Activated naive CD4-positive, alpha-beta T cell treated with anti-CD3 and anti-CD28 coated beads for 36 hours (primary cell): ENCODE measurements at regions not wholly inside any gene's neighbourhood (a gene's known extent, or its start where the extent isn't known, plus 50 kb on each side); places are given as distances from the start of the nearest gene placed in this dataset.

Experiments
- CTCF ChIA-PET: fragments of 350-600 bp; sonication (Branson Sonifier 250); formaldehyde crosslinking; loops from one replicate; lab custom pipeline; 2021; ENCODE audit warnings: antibody characterized with exemption; lab: Charles Lee
- DNase-seq: peaks from one replicate; pipeline ENCODE4 v3.0.0-alpha.2; 2020
- H3K27ac Mint-ChIP-seq: one replicate; pipeline ENCODE4 v1.8.0; 2021; ENCODE audit warnings: mild to moderate bottlenecking, mixed read lengths
- H3K27me3 Mint-ChIP-seq: one replicate; pipeline ENCODE4 v1.8.0; 2021; ENCODE audit warnings: low read depth, mixed read lengths
- H3K36me3 Mint-ChIP-seq: one replicate; pipeline ENCODE4 v1.8.0; 2021; ENCODE audit warnings: low read depth, mixed read lengths
- H3K4me1 Mint-ChIP-seq: one replicate; pipeline ENCODE4 v1.8.0; 2021; ENCODE audit warnings: low read depth, mixed read lengths
- H3K4me3 Mint-ChIP-seq: one replicate; pipeline ENCODE4 v1.8.0; 2021; ENCODE audit warnings: mild to moderate bottlenecking, moderate library complexity, mixed read lengths
- H3K9me3 Mint-ChIP-seq: one replicate; pipeline ENCODE4 v1.8.0; 2021; ENCODE audit warnings: mixed read lengths
- intact Hi-C: fragments of 100-400 bp; cut with micrococcal nuclease; formaldehyde crosslinking; loops from one replicate; pipeline ENCODE4 v1.15.1; 2023

- Mint-ChIP-seq H3K9me3 (no peaks in the 10 kb centered on the region), H3K4me1 (peaks cover 17% of the 10 kb centered on the region), H3K27me3 (no peaks in the 10 kb centered on the region), H3K36me3 (no peaks in the 10 kb centered on the region), H3K4me3 (no peak overlapping the region), H3K27ac (no peak overlapping the region)
- intact Hi-C loops = no loop called here
- CTCF ChIA-PET = interaction anchor here (0.7 to 1.2 kb wide), 2 partner anchors 9 to 485 kb away, joined by 3 read pairs; no protein-coding TSS in a partner anchor
- no peak for DNase-seq
Measured at GRCh38 chr9:555493-555892, 286.0 kb upstream of the DMRT1 start.

- no peaks in the 10 kb centered on the region for H3K36me3 Mint-ChIP-seq
- intact Hi-C loops = no loop called here
- CTCF ChIA-PET = interaction anchor here (1.2 kb wide), 1 partner anchor 10 kb away, joined by 3 read pairs; no protein-coding TSS in a partner anchor
- H3K27me3 Mint-ChIP-seq = no peaks in the 10 kb centered on the region
- DNase-seq = no peak
- H3K4me3 Mint-ChIP-seq = no peak overlapping the region
- H3K4me1 Mint-ChIP-seq = peaks cover 22% of the 10 kb centered on the region
- H3K9me3 Mint-ChIP-seq = no peaks in the 10 kb centered on the region
- no peak overlapping the region for H3K27ac Mint-ChIP-seq
Measured at GRCh38 chr9:556199-556598, 285.3 kb upstream of the DMRT1 start.

- DNase-seq = no peak
- Mint-ChIP-seq H3K4me1 (peaks cover 22% of the 10 kb centered on the region), H3K4me3 (no peak overlapping the region), H3K27me3 (no peaks in the 10 kb centered on the region), H3K36me3 (no peaks in the 10 kb centered on the region), H3K27ac (no peak overlapping the region), H3K9me3 (no peaks in the 10 kb centered on the region)
- intact Hi-C loops = no loop called here
- CTCF ChIA-PET = interaction anchor here (1.2 kb wide), 1 partner anchor 10 kb away, joined by 3 read pairs; no protein-coding TSS in a partner anchor
Measured at GRCh38 chr9:556675-557074, 284.8 kb upstream of the DMRT1 start.

GRCh38 chr9:557601-558201 lies 283.8 kb upstream of the DMRT1 start:
- no peaks in the 10 kb centered on the region for H3K27me3 Mint-ChIP-seq
- no peak for DNase-seq
- H3K36me3 Mint-ChIP-seq = no peaks in the 10 kb centered on the region
- intact Hi-C loops = no loop called here
- CTCF ChIA-PET = interaction anchor here (0.7 kb wide), 1 partner anchor 448 kb away, joined by 3 read pairs; no protein-coding TSS in a partner anchor
- H3K27ac Mint-ChIP-seq = no peak overlapping the region
- H3K4me3 Mint-ChIP-seq = no peak overlapping the region
- no peaks in the 10 kb centered on the region for H3K9me3 Mint-ChIP-seq
- peaks cover 26% of the 10 kb centered on the region for H3K4me1 Mint-ChIP-seq

- Mint-ChIP-seq H3K4me3 (no peak overlapping the region), H3K36me3 (peaks cover 7% of the 10 kb centered on the region)
- intact Hi-C loops = no loop called here
Measured at GRCh38 chr9:561427-561826, 280.1 kb upstream of the DMRT1 start.

GRCh38 chr9:563200-563599 lies 278.3 kb upstream of the DMRT1 start:
- Mint-ChIP-seq H3K9me3 (no peaks in the 10 kb centered on the region), H3K27ac (no peak overlapping the region), H3K4me1 (peaks cover 42% of the 10 kb centered on the region), H3K4me3 (no peak overlapping the region), H3K36me3 (peaks cover 11% of the 10 kb centered on the region), H3K27me3 (no peaks in the 10 kb centered on the region)
- intact Hi-C loops = no loop called here
- CTCF ChIA-PET = no interaction called here
- DNase-seq = no peak

More at GRCh38 chr9:561427-561826, 280.1 kb upstream of the DMRT1 start:
- no peak overlapping the region for H3K27ac Mint-ChIP-seq
- H3K9me3 Mint-ChIP-seq = no peaks in the 10 kb centered on the region
- DNase-seq = no peak
- H3K4me1 Mint-ChIP-seq = peaks cover 26% of the 10 kb centered on the region
- H3K27me3 Mint-ChIP-seq = no peaks in the 10 kb centered on the region
- CTCF ChIA-PET = no interaction called here

- Mint-ChIP-seq H3K4me3 (no peak overlapping the region), H3K27me3 (no peaks in the 10 kb centered on the region), H3K36me3 (peaks cover 11% of the 10 kb centered on the region), H3K9me3 (no peaks in the 10 kb centered on the region), H3K4me1 (peaks cover 39% of the 10 kb centered on the region), H3K27ac (no peak overlapping the region)
- no peak for DNase-seq
- CTCF ChIA-PET = no interaction called here
- intact Hi-C loops = no loop called here
Measured at GRCh38 chr9:565528-565927, 276.0 kb upstream of the DMRT1 start.

GRCh38 chr9:567128-567746 lies 274.3 kb upstream of the DMRT1 start:
- CTCF ChIA-PET = interaction anchor here (0.6 kb wide), 1 partner anchor 9 kb away, joined by 6 read pairs; no protein-coding TSS in a partner anchor
- intact Hi-C loops = no loop called here
- no peak overlapping the region for H3K4me3 Mint-ChIP-seq
- no peak overlapping the region for H3K27ac Mint-ChIP-seq
- H3K36me3 Mint-ChIP-seq = peaks cover 11% of the 10 kb centered on the region
- no peaks in the 10 kb centered on the region for H3K9me3 Mint-ChIP-seq
- no peak for DNase-seq
- peaks cover 33% of the 10 kb centered on the region for H3K4me1 Mint-ChIP-seq
- no peaks in the 10 kb centered on the region for H3K27me3 Mint-ChIP-seq

- intact Hi-C loops = no loop called here
- no peak for DNase-seq
- Mint-ChIP-seq H3K36me3 (peaks cover 11% of the 10 kb centered on the region), H3K9me3 (no peaks in the 10 kb centered on the region), H3K27me3 (no peaks in the 10 kb centered on the region), H3K4me1 (peaks cover 30% of the 10 kb centered on the region), H3K27ac (no peak overlapping the region), H3K4me3 (no peak overlapping the region)
- CTCF ChIA-PET = interaction anchor here (0.6 kb wide), 1 partner anchor 8 kb away, joined by 6 read pairs; no protein-coding TSS in a partner anchor
Measured at GRCh38 chr9:567747-568305, 273.7 kb upstream of the DMRT1 start.

GRCh38 chr9:569296-569695 lies 272.2 kb upstream of the DMRT1 start:
- no peak for DNase-seq
- Mint-ChIP-seq H3K4me3 (no peak overlapping the region), H3K27ac (no peak overlapping the region), H3K36me3 (peaks cover 13% of the 10 kb centered on the region), H3K9me3 (no peaks in the 10 kb centered on the region), H3K27me3 (no peaks in the 10 kb centered on the region), H3K4me1 (peaks cover 34% of the 10 kb centered on the region)
- CTCF ChIA-PET = interaction anchor here (0.8 kb wide), 1 partner anchor 20 kb away, joined by 3 read pairs; no protein-coding TSS in a partner anchor
- intact Hi-C loops = no loop called here

GRCh38 chr9:570187-570586 lies 271.3 kb upstream of the DMRT1 start:
- peaks cover 34% of the 10 kb centered on the region for H3K4me1 Mint-ChIP-seq
- no peak for DNase-seq
- intact Hi-C loops = no loop called here
- CTCF ChIA-PET = no interaction called here
- no peaks in the 10 kb centered on the region for H3K9me3 Mint-ChIP-seq
- no peaks in the 10 kb centered on the region for H3K27me3 Mint-ChIP-seq
- H3K36me3 Mint-ChIP-seq = peaks cover 12% of the 10 kb centered on the region
- H3K4me3 Mint-ChIP-seq = no peak overlapping the region
- no peak overlapping the region for H3K27ac Mint-ChIP-seq

GRCh38 chr9:571066-571465 lies 270.4 kb upstream of the DMRT1 start:
- Mint-ChIP-seq H3K4me1 (peaks cover 34% of the 10 kb centered on the region), H3K36me3 (peaks cover 7% of the 10 kb centered on the region), H3K27me3 (no peaks in the 10 kb centered on the region), H3K27ac (no peak overlapping the region), H3K9me3 (no peaks in the 10 kb centered on the region), H3K4me3 (no peak overlapping the region)
- intact Hi-C loops = no loop called here
- CTCF ChIA-PET = interaction anchor here (0.7 kb wide), 1 partner anchor 253 kb away, joined by 3 read pairs; no protein-coding TSS in a partner anchor
- DNase-seq = no peak
